NCI-H1436 (cell line): ENCODE measurements at regions not wholly inside any gene's neighbourhood (a gene's known extent, or its start where the extent isn't known, plus 50 kb on each side); places are given as distances from the start of the nearest gene placed in this dataset.
"Not testable (repeated sequence)": the region's sequence is repeated elsewhere in the genome, so short reads cannot be mapped to it uniquely, and the experiment has no call there.

Experiments
- DNase-seq: peaks from one replicate; lab custom pipeline; 2025; lab: John Stamatoyannopoulos, UW

DNA sequence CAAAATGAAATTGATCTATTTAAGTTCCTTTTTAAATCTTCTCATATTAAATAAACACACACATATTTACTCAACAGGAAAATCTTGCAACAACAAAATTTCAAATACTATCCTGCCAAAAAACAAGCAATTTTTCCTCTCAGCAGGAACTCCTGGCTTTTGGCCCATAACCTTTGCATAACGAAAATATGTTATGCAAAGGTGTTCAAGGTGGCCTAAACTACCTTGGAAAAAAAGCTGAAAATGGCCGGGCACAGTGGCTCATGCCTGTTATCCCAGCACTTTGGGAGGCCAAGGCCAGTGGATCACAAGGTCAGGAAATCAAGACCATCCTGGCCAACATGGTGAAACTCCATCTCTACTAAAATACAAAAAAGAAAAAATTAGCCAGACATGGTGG lies 424.3 kb upstream of the ZNF337 start:
- not testable (repeated sequence) for DNase-seq

GRCh38 chr20:26094498-26094897 lies 397.8 kb upstream of the ZNF337 start:
- not testable (repeated sequence) for DNase-seq

DNA sequence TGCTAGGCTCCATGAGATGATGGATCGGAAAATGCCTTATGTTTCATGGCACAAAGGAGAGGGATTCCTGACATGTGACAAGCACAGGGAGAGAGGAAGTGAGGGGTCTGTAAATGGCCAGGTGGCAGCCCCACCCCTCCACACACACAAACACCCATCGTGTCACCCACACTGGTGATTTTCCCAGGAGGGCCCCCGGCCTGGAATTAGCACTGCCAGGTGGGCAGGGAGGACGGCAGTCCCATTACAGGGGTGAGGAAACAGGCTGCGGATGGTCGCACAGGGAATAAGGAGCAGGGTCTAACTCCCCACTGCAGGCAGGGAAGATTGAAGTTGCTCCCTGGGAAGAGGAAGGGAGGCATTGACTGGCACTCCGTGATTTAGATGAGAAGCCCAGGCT lies 395.3 kb upstream of the ZNF337 start:
- not testable (repeated sequence) for DNase-seq

DNA sequence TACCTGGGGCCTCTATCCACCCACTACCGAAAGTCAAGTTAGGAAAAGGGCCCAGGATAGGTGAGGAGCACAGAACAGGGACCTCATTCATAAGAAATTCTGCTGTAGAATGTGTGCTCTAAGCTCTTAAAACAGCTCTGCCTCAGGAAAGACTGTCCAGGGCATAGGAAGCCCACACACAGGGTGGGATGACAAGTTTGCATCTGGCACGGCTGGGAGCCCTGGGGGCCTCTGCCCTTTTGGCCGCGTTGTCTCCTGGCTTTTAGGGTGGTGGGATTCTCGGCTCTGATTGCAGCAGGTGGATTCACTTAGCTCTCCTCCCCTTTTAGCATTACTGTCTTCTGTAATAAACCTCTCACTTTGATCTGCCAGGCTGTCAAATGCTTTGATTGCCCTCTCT lies 389.5 kb upstream of the ZNF337 start:
- DNase-seq = not testable (repeated sequence)

- not testable (repeated sequence) for DNase-seq
Observed at GRCh38 chr20:26073972-26074371, 377.3 kb upstream of the ZNF337 start.

GRCh38 chr20:26059324-26059723 lies 362.7 kb upstream of the ZNF337 start:
- not testable (repeated sequence) for DNase-seq

- DNase-seq = not testable (repeated sequence)
Observed at GRCh38 chr20:26058446-26058845, 361.8 kb upstream of the ZNF337 start.

DNA sequence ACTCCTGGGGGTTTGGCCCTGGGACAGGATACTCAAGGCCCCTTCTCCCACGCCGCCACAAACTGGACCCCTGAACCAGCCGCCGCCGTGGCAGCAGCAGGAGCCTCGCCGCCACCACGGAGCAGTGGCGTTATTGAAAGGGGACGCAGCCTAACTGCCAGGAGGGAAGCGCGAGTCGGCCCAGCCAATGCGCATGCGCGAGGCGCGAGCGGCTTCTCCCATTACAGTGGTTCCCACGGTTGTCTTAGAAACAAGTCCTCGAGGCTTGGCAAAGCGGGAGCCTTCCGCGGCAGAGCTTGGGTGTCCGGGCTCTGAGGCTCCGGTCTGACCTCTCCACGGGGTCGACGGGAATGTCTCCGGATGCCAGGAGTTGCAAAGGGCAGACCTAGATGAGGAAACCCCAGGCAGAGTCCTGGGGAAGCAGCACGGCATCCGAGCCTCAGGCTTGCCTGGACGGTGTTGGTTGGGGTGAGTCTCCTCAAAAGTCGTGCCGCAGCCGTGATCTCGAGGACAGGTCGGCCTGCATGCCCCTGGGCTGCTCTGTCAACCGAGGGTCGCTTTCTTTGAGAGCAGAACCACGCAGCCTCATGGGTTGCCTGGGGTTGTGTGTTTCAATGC lies 360.6 kb upstream of the ZNF337 start:
- DNase-seq = not testable (repeated sequence)

DNA sequence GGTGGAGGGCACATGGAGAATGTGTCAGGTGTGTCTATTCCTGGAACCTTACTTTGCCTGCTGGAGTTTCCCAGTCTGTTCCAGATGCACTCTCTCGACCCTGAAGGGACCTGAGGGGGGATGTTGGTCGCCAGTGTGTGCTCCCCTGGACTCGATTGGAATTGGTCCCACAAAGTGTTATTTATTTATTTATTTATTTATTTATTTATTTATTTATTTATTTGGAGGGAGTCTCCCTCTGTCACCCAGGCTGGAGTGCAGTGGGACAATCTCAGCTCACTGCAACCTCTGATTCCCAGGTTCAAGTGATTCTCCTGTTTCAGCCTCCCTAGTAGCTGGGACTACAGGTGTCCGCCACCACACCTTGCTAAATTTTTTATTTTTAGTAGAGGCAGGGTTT lies 329.1 kb upstream of the ZNF337 start:
- not testable (repeated sequence) for DNase-seq

DNA sequence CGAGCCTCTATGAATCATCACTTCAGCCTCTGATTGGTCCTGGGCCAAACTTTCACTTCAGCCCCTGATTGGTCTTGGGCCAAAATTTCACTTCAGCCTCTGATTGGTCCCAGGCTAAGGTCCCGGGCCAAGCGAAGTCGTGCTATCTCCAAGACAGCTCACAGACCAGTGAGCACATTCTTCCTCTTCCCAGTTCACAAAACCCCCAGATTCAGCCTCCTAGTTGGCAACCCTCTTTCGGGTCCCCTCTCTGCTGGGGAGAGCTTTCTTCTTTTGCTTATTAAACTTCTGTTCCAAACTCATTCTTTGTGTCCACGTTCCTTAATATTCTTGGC lies 314.3 kb upstream of the ZNF337 start:
- DNase-seq = not testable (repeated sequence)

GRCh38 chr20:26010224-26010941 lies 313.7 kb upstream of the ZNF337 start:
- not testable (repeated sequence) for DNase-seq

DNA sequence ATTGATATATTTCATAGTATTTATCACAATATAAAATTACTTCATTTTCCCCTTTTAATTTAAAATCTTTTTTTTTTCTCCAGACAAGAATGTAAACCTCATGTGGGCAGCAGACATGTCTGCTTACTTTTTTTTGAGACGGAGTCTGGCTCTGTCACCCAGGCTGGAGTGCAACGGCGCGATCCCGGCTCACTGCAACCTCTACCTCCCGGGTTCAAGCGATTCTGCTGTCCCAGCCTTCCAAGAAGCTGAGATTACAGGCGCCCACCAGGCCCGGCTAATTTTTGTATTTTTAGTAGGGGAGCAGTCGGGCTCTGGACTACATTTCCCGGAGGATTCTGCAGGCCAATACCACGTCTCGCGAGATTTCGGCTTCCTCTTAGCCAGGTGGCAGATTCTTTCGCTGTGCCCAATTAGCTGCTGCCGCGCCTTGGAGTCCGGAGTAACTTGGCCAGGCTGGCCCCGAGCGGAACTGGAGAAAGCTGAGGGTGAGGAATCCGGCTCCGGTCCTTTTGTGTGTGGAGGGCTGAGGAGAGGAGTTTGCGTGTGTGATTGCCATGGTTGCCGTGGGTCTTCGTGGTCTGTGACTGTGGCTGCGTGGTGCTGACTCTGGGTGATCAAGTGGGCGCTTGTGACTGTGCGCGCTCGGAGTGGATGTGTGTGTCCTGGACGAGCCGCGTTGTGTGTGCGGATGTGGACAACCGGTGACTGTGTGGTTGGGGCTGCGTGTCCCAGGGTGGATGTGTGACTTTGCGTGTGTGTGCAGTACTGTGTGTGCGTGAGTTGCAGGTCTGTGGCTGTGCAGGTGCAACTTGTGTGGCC lies 313.0 kb upstream of the ZNF337 start:
- not testable (repeated sequence) for DNase-seq

DNA sequence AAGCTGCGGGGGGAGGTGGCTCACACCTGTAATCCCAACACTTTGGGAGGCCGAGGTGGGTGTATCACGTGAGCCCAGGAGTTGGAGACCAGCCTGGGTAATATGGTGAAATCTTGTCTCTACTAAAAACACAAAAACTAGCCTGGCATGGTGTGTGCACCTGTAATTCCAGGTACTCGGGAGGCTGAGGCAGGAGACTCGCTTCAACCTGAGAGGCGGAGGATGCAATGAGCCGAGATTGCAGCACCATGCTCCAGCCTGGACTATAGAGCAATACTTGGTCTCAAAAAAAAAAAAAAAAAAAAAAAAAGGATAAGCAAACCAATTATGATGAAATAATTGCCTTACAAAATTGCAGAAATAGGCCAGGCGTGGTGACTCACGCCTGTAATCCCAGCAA lies 311.4 kb upstream of the ZNF337 start:
- not testable (repeated sequence) for DNase-seq

GRCh38 chr20:26006164-26006563 lies 309.5 kb upstream of the ZNF337 start:
- not testable (repeated sequence) for DNase-seq

DNA sequence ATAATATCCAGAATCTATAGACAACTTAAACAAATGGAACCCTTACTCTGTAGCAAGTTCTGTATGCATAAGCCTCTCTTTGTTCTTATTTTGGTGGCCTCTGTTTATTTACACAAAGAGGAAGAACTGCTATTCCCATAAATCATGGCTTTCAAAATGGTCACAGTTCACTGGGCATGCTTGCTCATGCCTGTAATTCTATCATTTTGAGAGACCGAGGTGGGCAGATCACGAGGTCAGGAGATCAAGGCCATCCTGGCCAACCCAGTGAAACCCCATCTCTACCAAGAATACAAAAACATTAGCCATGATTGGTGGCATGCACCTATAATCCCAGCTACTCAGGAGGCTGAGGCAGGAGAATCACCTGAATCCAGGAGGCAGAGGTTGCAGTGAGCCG lies 307.3 kb upstream of the ZNF337 start:
- not testable (repeated sequence) for DNase-seq

GRCh38 chr20:25997367-25998038 lies 300.9 kb upstream of the ZNF337 start:
- DNase-seq = not testable (repeated sequence)

DNA sequence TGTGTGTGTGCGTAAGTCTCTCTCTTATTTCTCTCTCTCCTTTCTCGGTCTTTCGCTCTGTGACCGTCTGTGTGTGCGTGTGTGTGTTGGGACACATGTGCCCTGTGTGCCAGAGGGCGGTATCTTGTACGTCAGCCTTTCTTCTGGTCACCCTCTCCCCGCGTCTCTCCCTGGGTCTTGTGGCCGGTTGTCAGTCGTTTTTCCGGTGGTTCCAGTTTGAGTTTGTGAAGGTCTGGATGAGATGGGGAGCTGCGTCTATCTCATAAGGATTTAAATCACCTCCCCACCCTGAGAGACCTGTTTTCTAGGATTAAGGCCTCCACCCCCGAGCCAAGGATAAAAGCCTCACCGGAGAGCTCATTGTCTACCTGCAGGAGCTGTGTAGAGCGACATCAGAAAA lies 295.5 kb upstream of the ZNF337 start:
- no peak for DNase-seq

- DNase-seq = no peak
Observed at GRCh38 chr20:25991756-25992130, 295.1 kb upstream of the ZNF337 start.

GRCh38 chr20:25991051-25991755 lies 294.6 kb upstream of the ZNF337 start:
- no peak for DNase-seq

DNA sequence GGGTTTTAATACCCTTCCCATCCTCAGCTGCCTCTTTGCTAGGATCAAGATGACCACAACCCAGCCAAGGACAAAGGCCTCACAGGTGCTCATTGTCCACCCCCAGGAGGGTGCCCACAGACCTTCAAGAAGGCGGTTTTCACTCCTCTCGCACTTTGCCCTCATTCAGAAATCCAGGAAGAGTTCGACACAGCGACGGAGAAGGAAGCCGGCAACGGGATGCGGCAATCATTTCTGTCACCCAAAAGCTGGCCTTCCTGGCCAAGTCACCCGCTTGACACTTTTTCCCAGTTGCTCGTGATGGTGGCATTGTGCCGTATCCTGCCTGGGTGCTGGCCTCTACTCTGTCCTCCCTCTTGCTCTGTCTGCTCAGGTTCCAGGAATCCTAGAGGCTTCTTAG lies 293.0 kb upstream of the ZNF337 start:
- not testable (repeated sequence) for DNase-seq

DNA sequence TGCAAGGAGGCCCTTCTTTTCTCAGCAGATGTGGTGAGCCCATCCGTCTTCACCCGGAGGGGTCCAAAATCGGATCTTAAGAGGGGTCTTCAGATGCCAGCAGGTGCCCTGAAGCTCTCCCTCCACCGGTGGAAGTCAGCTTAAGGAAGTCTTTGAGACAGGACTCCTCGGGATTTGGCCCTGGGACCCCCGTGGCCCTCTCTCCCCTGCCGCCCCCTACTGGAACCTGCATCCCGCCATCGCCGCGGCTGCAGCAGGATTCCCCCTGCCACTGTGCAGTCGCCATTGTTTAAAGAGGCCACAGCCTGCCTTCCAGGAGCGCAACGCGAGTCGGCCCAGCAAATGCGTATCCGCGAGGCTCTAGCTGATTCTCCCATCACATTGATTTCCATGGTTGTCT lies 292.5 kb upstream of the ZNF337 start:
- DNase-seq = no peak
